Hepatocyte (in vitro differentiated cells): ENCODE measurements at regions not wholly inside any gene's neighbourhood (a gene's known extent, or its start where the extent isn't known, plus 50 kb on each side); places are given as distances from the start of the nearest gene placed in this dataset.
"Not testable (repeated sequence)": the region's sequence is repeated elsewhere in the genome, so short reads cannot be mapped to it uniquely, and the experiment has no call there.

Source experiments
- CTCF ChIP-seq: fragments of 200-600 bp; sonication (generic); IDR thresholded peaks from 2 replicates; pipeline ENCODE4 v1.5.1; 2016; ENCODE audit warnings: antibody characterized with exemption, mild to moderate bottlenecking; ENCODE audit not compliant: poor library complexity
- EZH2 ChIP-seq: fragments of 200-600 bp; sonication (generic); IDR thresholded peaks from 2 replicates; pipeline ENCODE4 v1.6.1; 2016; ENCODE audit warnings: antibody characterized with exemption, mild to moderate bottlenecking, borderline replicate concordance
- EZH2phosphoT487 ChIP-seq: fragments of 200-600 bp; sonication (generic); IDR thresholded peaks from one replicate; pipeline ENCODE4 v1.6.1; 2018; ENCODE audit warnings: antibody characterized with exemption, mild to moderate bottlenecking, low read depth, moderate library complexity; ENCODE audit not compliant: unreplicated experiment, severe bottlenecking

GRCh38 chr1:149700220-149700619 is 82.3 kb upstream of the FCGR1A start:
- not testable (repeated sequence) for TF ChIP-seq CTCF, EZH2phosphoT487, EZH2
